ENCODE measurements at regions not wholly inside any gene's neighbourhood (a gene's known extent, or its start where the extent isn't known, plus 50 kb on each side); places are given as distances from the start of the nearest gene placed in this dataset.

DNA sequence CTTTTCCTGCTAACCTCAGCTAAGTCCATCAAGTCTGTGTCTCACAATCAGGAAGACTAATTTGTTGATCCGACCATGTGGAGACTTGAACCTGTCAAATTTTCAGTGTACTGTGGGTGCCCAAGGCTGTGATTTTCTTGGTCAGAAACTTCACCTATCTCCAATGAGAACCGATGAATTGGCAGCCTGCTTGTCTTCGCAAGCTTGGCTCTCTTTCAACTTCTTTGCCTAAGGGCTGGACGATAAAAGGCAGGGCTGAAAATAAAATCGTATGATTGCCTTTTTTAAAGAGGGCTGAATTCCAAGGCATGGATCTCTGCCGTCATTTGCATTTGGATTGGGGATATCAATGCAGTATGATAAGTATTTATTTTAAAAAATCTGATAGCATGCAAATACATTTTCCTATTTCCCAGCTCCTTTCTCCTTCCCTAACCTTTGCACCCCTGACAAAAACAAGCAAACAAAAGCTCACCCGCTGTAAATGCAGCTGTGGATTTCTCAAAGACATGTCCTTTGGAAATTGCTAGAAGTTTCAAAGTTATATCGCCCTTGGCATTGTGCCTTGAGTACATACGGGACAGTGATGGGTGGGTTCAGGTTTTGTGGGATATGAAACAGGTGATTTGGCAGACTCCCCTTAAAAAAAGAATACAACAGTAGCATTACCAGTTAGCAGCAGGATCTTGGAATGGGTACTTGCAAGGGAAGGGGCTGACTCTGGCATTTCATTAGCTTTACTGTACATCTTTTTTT is 80.6 kb downstream of the NPTX2 start:
- no peaks in the 10 kb centered on the region for H3K4me1 ChIP-seq (ENCODE audit: control insufficient read depth in 1 of 2, insufficient read depth in 2 of 2, low read length in 2 of 2)
- no peak overlapping the region for H3K4me3 ChIP-seq (replicated peaks in 1 of 2; ENCODE audit: low read depth in 1 of 2, low read length in 2 of 2)
- POLR2A ChIA-PET = no interaction called here
- no peaks in the 10 kb centered on the region for H3K79me2 ChIP-seq (ENCODE audit: insufficient read depth, low read length)
- DNase-seq (ENCODE audit: low read depth, low spot score) (no peak), ATAC-seq (no peak)
- CTCF ChIA-PET = no interaction called here
- H3K4me2 ChIP-seq (ENCODE audit: low read length) = no peak overlapping the region
- no TSS peak for BruUV-seq (replicated peaks)
- 0 out of 4 replicates have a peak, but pooled peaks cover 0 to 2% of the 10 kb centered on the region in 2 experiments for H3K9me3 ChIP-seq (ENCODE audit: control insufficient read depth in 1 of 2, insufficient read depth in 1 of 2, low read depth in 1 of 2, low read length in 2 of 2)
- TF ChIP-seq ZFX (IDR thresholded peaks at IDR 0.05) (no peak), TCF7L2 (IDR thresholded peaks at IDR 0.05; ENCODE audit: borderline replicate concordance, extremely low read depth, insufficient read depth, insufficient read length) (no peak), JUND (IDR thresholded peaks at IDR 0.05) (no peak), EZH2 (IDR thresholded peaks at IDR 0.05) (no peak), EGR1 (IDR thresholded peaks at IDR 0.05; ENCODE audit: low read depth) (no peak), SP1 (IDR thresholded peaks at IDR 0.05; ENCODE audit: low read depth) (no peak), YY1 (IDR thresholded peaks at IDR 0.05; ENCODE audit: extremely low read depth, insufficient replicate concordance, low read depth, low read length) (no peak), FOSL1 (IDR thresholded peaks at IDR 0.05; ENCODE audit: low read depth) (no peak), ZNF274 (IDR thresholded peaks at IDR 0.05; ENCODE audit: low read depth, low read length) (no peak), POLR2A (IDR thresholded peaks at IDR 0.05; ENCODE audit: borderline replicate concordance, extremely low read depth, insufficient read depth, insufficient read length) (no peak), RAD21 (IDR thresholded peaks at IDR 0.05; ENCODE audit: low read depth) (no peak)
- TF ChIP-seq, protein P1, sequence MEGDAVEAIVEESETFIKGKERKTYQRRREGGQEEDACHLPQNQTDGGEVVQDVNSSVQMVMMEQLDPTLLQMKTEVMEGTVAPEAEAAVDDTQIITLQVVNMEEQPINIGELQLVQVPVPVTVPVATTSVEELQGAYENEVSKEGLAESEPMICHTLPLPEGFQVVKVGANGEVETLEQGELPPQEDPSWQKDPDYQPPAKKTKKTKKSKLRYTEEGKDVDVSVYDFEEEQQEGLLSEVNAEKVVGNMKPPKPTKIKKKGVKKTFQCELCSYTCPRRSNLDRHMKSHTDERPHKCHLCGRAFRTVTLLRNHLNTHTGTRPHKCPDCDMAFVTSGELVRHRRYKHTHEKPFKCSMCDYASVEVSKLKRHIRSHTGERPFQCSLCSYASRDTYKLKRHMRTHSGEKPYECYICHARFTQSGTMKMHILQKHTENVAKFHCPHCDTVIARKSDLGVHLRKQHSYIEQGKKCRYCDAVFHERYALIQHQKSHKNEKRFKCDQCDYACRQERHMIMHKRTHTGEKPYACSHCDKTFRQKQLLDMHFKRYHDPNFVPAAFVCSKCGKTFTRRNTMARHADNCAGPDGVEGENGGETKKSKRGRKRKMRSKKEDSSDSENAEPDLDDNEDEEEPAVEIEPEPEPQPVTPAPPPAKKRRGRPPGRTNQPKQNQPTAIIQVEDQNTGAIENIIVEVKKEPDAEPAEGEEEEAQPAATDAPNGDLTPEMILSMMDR (IDR thresholded peaks at IDR 0.05 in 2 of 3, conservative IDR thresholded peaks at IDR 0.05 in 1 of 3; ENCODE audit: borderline replicate concordance in 1 of 3, insufficient read depth in 1 of 3, low read depth in 2 of 3, low read length in 2 of 3) = no peak
- H3K36me3 ChIP-seq (ENCODE audit: control insufficient read depth in 1 of 2, insufficient read depth in 2 of 2, low read length in 2 of 2) = no peaks in the 10 kb centered on the region
- H3K27me3 ChIP-seq (ENCODE audit: insufficient read depth, low read length) = 0 out of 2 replicates have a peak, but pooled peaks cover 3% of the 10 kb centered on the region
- RAD21 ChIA-PET (ENCODE audit: low non-redundant PET in 1 of 2, low total read pairs in 2 of 2, uncharacterized antibody in 2 of 2, unreplicated experiment in 2 of 2) = no interaction called here
- H3K9ac ChIP-seq (ENCODE audit: low read length) = no peak overlapping the region
- no peak overlapping the region for H3K27ac ChIP-seq (ENCODE audit: low read depth, low read length)
- intact Hi-C loops (cut with micrococcal nuclease) = no loop called here
- no peaks in the 10 kb centered on the region for H4K20me1 ChIP-seq (ENCODE audit: insufficient read depth)
- H3K9me2 ChIP-seq (ENCODE audit: insufficient read depth) = no peaks in the 10 kb centered on the region
- no peak overlapping the region for H2AFZ ChIP-seq (ENCODE audit: low read depth, low read length, poor library complexity, severe bottlenecking)

Data from HCT116 (cell line).